IMR-90 (cell line): ENCODE measurements at regions not wholly inside any gene's neighbourhood (a gene's known extent, or its start where the extent isn't known, plus 50 kb on each side); places are given as distances from the start of the nearest gene placed in this dataset.

ENCODE experiments used
- ATAC-seq: fragments of 200-7000 bp; cut with Tn5 transposase; 2 replicates; pipeline ENCODE4 v1.9.1; 2020; ENCODE audit warnings: low read depth, mild to moderate bottlenecking, moderate library complexity
- BruUV-seq: library from RNA; stranded (reverse); fragments of 400-500 nt; replicated peaks from 2 replicates; lab custom pipeline; 2021; lab: Mats Ljungman, UMichigan
- CTCF ChIA-PET: fragments of 300-600 bp; formaldehyde crosslinking; extraction: SDS; loops from one replicate; lab custom pipeline; 2021; ENCODE audit warnings: antibody characterized with exemption; lab: Yijun Ruan, JAX
- POLR2A ChIA-PET: fragments of 300-600 bp; sonication (Branson Sonifier 250); formaldehyde crosslinking; loops from one replicate; lab custom pipeline; 2022; ENCODE audit warnings: antibody characterized with exemption; ENCODE audit not compliant: unreplicated experiment; lab: Charles Lee
- DNase-seq: peaks from one replicate; pipeline ENCODE4 v3.0.0; 2013
- H2AFZ ChIP-seq: replicated peaks from 2 replicates; pipeline ENCODE3; 2013; ENCODE audit warnings: low read length, mild to moderate bottlenecking; ENCODE audit not compliant: poor library complexity
- H2AK5ac ChIP-seq: 2 replicates; pipeline ENCODE4 v1.6.1; 2013; ENCODE audit warnings: low read depth, low read length, inconsistent platforms
- H2AK9ac ChIP-seq: replicated peaks from 2 replicates; pipeline ENCODE3; 2013; ENCODE audit warnings: mild to moderate bottlenecking, low read depth, low read length, moderate library complexity; ENCODE audit not compliant: poor library complexity
- H2BK120ac ChIP-seq: 2 replicates; pipeline ENCODE4 v1.6.1; 2013; ENCODE audit warnings: low read depth, low read length, inconsistent platforms
- H2BK15ac ChIP-seq: 3 replicates; pipeline ENCODE4 v1.6.1; 2013; ENCODE audit warnings: low read depth, low read length, inconsistent platforms
- H2BK20ac ChIP-seq: 2 replicates; pipeline ENCODE4 v1.6.1; 2013; ENCODE audit warnings: low read depth, mild to moderate bottlenecking, inconsistent platforms, low read length, moderate library complexity
- H2BK5ac ChIP-seq: 2 replicates; pipeline ENCODE4 v1.6.1; 2013; ENCODE audit warnings: mild to moderate bottlenecking, low read depth, low read length, inconsistent platforms; ENCODE audit not compliant: poor library complexity, severe bottlenecking
- H3K14ac ChIP-seq: replicated peaks from 2 replicates; pipeline ENCODE4 v1.6.1; 2013; ENCODE audit warnings: low read depth, low read length, inconsistent platforms
- H3K18ac ChIP-seq: 2 replicates; pipeline ENCODE4 v1.6.1; 2013; ENCODE audit warnings: low read depth, low read length, control low read depth
- H3K23ac ChIP-seq: 2 replicates; pipeline ENCODE4 v1.6.1; 2013; ENCODE audit warnings: low read depth, low read length, inconsistent platforms
- H3K27ac ChIP-seq: 2 replicates; pipeline ENCODE4 v1.5.1; 2013; ENCODE audit warnings: mild to moderate bottlenecking, control low read depth, low read length; ENCODE audit not compliant: insufficient read depth
- H3K27me3 ChIP-seq: 2 replicates; pipeline ENCODE4 v1.6.1; 2013; ENCODE audit warnings: low read length; ENCODE audit not compliant: control insufficient read depth, insufficient read depth
- H3K36me3 ChIP-seq: 2 replicates; pipeline ENCODE4 v1.6.1; 2013; ENCODE audit warnings: low read length, mixed read lengths; ENCODE audit not compliant: control insufficient read depth, insufficient read depth
- H3K4ac ChIP-seq: 2 replicates; pipeline ENCODE4 v1.6.1; 2013; ENCODE audit warnings: low read depth, low read length, inconsistent platforms
- H3K4me1 ChIP-seq: 2 replicates; pipeline ENCODE4 v1.6.1; 2013; ENCODE audit warnings: low read length, mixed read lengths; ENCODE audit not compliant: control insufficient read depth, insufficient read depth
- H3K4me2 ChIP-seq: 2 replicates; pipeline ENCODE4 v1.6.1; 2013; ENCODE audit warnings: low read depth, mild to moderate bottlenecking, control low read depth, low read length, moderate library complexity
- H3K4me3 ChIP-seq: 2 replicates; pipeline ENCODE4 v1.5.1; 2013; ENCODE audit warnings: low read depth, mild to moderate bottlenecking, control low read depth, low read length, moderate library complexity; ENCODE audit not compliant: insufficient read depth
- H3K56ac ChIP-seq: 2 replicates; pipeline ENCODE4 v1.6.1; 2013; ENCODE audit warnings: low read length, inconsistent platforms; ENCODE audit not compliant: insufficient read depth; ENCODE audit errors: extremely low read depth
- H3K79me1 ChIP-seq, 2 experiments: 2 replicates each; pipeline ENCODE4 v1.6.1; 2013; ENCODE audit warnings: low read length in 2 of 2, inconsistent platforms in 1 of 2, low read depth in 1 of 2
- H3K9ac ChIP-seq: 2 replicates; pipeline ENCODE4 v1.6.1; 2013; ENCODE audit warnings: low read depth, low read length, control low read depth
- H3K9me1 ChIP-seq: 2 replicates; pipeline ENCODE4 v1.6.1; 2013; ENCODE audit warnings: low read length, inconsistent platforms; ENCODE audit not compliant: insufficient read depth
- H3K9me3 ChIP-seq: 2 replicates; pipeline ENCODE4 v1.6.1; 2013; ENCODE audit warnings: low read length; ENCODE audit not compliant: control insufficient read depth, insufficient read depth
- H4K20me1 ChIP-seq: 2 replicates; pipeline ENCODE4 v1.6.1; 2013; ENCODE audit warnings: low read length, inconsistent platforms; ENCODE audit not compliant: insufficient read depth
- H4K5ac ChIP-seq: 2 replicates; pipeline ENCODE4 v1.6.1; 2013; ENCODE audit warnings: mild to moderate bottlenecking, low read depth, low read length, control low read depth
- H4K8ac ChIP-seq, 2 experiments: 2 replicates each; pipeline ENCODE4 v1.6.1; 2013; ENCODE audit warnings: low read depth in 2 of 2, low read length in 2 of 2, control low read depth in 1 of 2, inconsistent platforms in 1 of 2
- H4K91ac ChIP-seq: 2 replicates; pipeline ENCODE4 v1.6.1; 2013; ENCODE audit warnings: low read depth, low read length, inconsistent platforms; ENCODE audit not compliant: insufficient read depth
- CHD1 ChIP-seq: IDR thresholded peaks from 2 replicates; pipeline ENCODE4 v1.6.1; 2012; ENCODE audit warnings: low read depth, low read length, improper control_type of control experiment
- WGBS, 2 experiments: methylation state at CpG; one replicate each; pipeline versions ENCODE4 v1.1.5 to v1.1.7; 2013; ENCODE audit warnings: missing lambda C conversion rate in 2 of 2; ENCODE audit not compliant: insufficient read length in 1 of 2; ENCODE audit errors: extremely low coverage in 2 of 2; 5-methylcytosine and 5-hydroxymethylcytosine counted together
- dilution Hi-C: fragments of 300-500 bp; cut with HindIII; formaldehyde crosslinking; loops from one replicate; pipeline ENCODE4 v1.14.3; 2018; ENCODE audit warnings: low sequenced_read_pairs; ENCODE audit not compliant: unreplicated experiment
- in situ Hi-C: fragments of 300-500 bp; cut with MboI; formaldehyde crosslinking; loops from 3 replicates; pipeline ENCODE4 v1.14.3; 2019; ENCODE audit warnings: low sequenced_read_pairs, inconsistent platforms, mixed read lengths
- intact Hi-C: fragments of 100-400 bp; cut with micrococcal nuclease; formaldehyde crosslinking; loops from 2 replicates; pipeline ENCODE4 v1.10.0; 2022

DNA sequence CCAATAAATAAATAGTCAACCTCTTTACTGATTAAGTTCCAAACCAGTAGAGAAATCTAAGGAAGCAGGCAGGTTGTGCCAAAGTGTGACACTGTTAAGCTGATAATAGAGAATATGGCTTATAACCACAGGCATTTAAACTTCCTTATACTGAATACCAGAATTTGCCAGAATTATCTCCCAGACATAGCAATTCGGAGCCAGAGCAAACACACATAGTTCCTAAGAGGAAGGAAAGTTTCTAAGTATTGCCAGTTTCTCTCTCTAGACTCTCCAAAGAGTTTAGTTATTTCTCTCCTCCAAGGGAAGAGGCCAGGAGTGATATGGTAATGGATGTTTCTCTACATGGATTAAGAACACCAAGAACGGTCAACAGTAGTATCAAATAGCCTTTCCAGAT lies 191.7 kb upstream of the CPEB2 start:
- intact Hi-C loops (no loop called here), in situ Hi-C loops (no loop called here), dilution Hi-C loops (no loop called here)
- Histone ChIP-seq H2BK20ac (no peak overlapping the region), H2AK9ac (no peak overlapping the region), H3K18ac (no peak overlapping the region), H3K23ac (no peak overlapping the region), H2AFZ (no peak overlapping the region), H3K4me1 (no peaks in the 10 kb centered on the region), H3K14ac (no peak overlapping the region), H3K4ac (no peak overlapping the region), H4K8ac (no peak overlapping the region), H2AK5ac (no peak overlapping the region), H3K56ac (no peak overlapping the region), H3K9me3 (no peaks in the 10 kb centered on the region), H2BK120ac (no peak overlapping the region), H3K27ac (no peak overlapping the region), H3K9ac (no peak overlapping the region), H4K20me1 (no peaks in the 10 kb centered on the region), H2BK15ac (no peak overlapping the region), H3K9me1 (no peaks in the 10 kb centered on the region), H3K4me3 (no peak overlapping the region), H3K79me1 (no peaks in the 10 kb centered on the region), H3K36me3 (no peaks in the 10 kb centered on the region), H3K4me2 (no peak overlapping the region), H2BK5ac (no peak overlapping the region), H4K5ac (no peak overlapping the region), H4K91ac (no peak overlapping the region), H3K27me3 (no peaks in the 10 kb centered on the region)
- no peak for DNase-seq
- ChIA-PET POLR2A (no interaction called here), CTCF (no interaction called here)
- ATAC-seq = no peak
- no TSS peak for BruUV-seq
- no CpG with 5 or more reads among the region's 2 CpGs for WGBS, 2 experiments
- no peak for TF ChIP-seq CHD1
